Cardiac fibroblast (primary cell): ENCODE measurements at regions not wholly inside any gene's neighbourhood (a gene's known extent, or its start where the extent isn't known, plus 50 kb on each side); places are given as distances from the start of the nearest gene placed in this dataset.

Experiments used
- DNase-seq, 2 donors: peaks; one replicate each; pipeline versions ENCODE4 v3.0.0 to v3.0.0-alpha.2; 2010; ENCODE audit warnings: low read depth in 2 of 2
- H3K4me3 ChIP-seq, 2 donors: replicated peaks in 1 of 2; 1 replicate in 1 of 2; 2 replicates in 1 of 2; pipeline ENCODE4 v1.5.1; 2011; ENCODE audit warnings: low read depth in 2 of 2, low read length in 2 of 2, mild to moderate bottlenecking in 2 of 2, moderate library complexity in 1 of 2
- TF ChIP-seq, protein P1 (sequence below): IDR thresholded peaks from one replicate; pipeline ENCODE4 v1.5.1; 2011; ENCODE audit warnings: low read depth, mild to moderate bottlenecking, low read length, inconsistent platforms

DNA sequence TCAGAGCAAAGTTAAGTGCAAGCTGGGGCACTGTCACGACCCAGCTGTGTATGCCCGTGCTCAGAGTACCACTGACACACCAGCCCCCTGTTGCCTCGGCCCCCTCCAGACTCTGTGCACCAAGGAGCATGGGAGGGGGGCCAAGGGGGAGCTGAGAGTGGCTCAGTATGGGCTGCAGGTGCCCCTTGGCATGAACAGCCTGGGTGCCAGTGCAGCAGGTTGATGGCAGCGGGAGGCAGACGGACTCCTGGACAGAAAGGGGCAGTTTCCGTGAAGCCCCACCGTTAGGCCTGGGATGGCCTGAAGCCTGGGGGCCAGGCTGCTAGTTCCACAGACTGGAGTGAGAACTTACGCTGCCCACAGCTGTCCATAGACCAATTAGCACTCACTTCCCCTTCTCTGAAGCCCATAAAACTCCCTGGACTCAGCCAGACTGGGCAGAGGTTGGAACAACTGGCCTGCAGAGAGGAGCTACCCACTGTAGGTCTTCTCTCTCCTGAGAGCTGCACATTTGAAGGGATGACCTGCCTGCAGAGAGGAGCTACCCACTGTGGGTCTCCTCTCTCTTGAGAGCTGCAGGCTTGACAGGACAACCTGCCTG is 182.8 kb downstream of the DEPDC1B start:
- no peak for DNase-seq
- TF ChIP-seq, protein P1, sequence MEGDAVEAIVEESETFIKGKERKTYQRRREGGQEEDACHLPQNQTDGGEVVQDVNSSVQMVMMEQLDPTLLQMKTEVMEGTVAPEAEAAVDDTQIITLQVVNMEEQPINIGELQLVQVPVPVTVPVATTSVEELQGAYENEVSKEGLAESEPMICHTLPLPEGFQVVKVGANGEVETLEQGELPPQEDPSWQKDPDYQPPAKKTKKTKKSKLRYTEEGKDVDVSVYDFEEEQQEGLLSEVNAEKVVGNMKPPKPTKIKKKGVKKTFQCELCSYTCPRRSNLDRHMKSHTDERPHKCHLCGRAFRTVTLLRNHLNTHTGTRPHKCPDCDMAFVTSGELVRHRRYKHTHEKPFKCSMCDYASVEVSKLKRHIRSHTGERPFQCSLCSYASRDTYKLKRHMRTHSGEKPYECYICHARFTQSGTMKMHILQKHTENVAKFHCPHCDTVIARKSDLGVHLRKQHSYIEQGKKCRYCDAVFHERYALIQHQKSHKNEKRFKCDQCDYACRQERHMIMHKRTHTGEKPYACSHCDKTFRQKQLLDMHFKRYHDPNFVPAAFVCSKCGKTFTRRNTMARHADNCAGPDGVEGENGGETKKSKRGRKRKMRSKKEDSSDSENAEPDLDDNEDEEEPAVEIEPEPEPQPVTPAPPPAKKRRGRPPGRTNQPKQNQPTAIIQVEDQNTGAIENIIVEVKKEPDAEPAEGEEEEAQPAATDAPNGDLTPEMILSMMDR = no peak
- H3K4me3 ChIP-seq = no peak overlapping the region

DNA sequence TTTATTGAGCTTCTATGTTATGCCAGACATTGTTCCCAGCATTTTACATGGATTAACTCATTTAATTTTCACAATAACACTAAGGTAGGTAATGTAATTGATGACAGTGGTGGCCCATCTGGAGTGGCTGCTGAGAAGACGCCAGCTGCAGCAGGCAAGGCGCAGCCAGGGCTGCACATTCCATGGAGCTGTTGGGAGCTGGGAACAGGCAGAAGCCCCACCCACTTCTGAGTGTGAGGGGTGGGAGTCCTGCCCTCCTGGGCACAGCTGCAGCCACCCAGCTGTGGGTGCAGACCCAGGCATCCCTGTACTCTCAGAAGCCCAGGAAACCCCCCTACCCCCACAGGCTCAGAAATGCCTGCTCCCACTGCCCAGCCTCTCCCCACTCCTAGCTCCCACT is 183.3 kb downstream of the DEPDC1B start:
- TF ChIP-seq, protein P1 = no peak
- H3K4me3 ChIP-seq = no peak overlapping the region
- DNase-seq = no peak

DNA sequence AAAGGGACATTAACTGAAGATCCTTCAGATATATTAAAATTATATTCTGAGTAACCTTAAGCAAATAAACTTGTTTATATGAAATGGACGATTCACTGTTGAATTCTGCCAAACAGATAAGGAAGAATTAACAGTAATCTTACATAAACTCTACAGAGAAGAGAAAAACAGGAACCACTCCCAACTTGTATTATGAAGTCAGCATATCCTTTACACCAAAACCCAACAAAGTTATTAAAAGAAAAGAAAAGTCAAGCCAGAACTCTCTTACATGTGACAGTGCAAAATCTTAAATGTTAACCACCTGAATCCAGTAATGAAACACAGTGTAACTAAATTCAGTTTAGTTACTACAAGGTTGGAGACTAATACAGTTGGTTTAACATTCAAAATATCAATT is 185.8 kb downstream of the DEPDC1B start:
- H3K4me3 ChIP-seq = no peak overlapping the region
- no peak for DNase-seq
- TF ChIP-seq, protein P1 = no peak

DNA sequence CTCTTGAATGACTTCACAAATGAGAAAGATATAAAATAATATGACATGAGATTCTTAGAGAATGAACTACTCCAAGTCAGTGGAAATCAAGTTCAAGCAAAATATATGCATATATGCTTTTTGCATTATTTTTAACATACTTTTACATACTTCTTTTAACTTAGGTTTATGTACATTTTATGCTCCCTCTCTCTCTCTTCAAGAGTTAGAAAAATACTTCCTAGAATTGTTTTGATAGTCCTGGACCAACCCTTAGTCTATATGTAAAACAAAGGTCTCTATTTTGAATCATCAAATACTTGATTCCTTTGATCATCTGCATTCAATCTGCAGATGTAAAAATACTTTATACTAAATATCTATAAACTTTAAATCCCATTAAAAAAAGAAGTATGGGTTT is 187.8 kb downstream of the DEPDC1B start:
- TF ChIP-seq, protein P1 = no peak
- no peak overlapping the region for H3K4me3 ChIP-seq
- no peak for DNase-seq

DNA sequence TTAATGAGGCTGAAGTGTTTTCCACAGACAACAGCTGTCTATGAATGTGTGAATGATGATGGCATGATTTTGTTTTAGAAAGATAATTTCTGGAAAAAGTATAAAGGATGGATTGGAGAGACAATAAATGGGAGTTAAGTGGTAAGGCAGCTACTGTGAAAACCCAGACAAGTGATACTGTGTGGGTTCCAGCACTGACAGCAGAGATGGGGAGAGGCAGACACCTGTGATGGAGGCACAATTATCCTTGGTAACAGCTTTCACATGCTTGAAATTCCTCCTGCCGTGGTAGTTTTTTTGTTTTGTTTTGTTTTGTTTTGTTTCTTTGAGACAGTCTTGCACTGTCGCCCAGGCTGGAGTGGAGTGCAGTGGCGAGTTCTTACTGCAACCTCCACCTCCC is 189.3 kb downstream of the DEPDC1B start:
- no peak for DNase-seq
- TF ChIP-seq, protein P1 = no peak
- no peak overlapping the region for H3K4me3 ChIP-seq

DNA sequence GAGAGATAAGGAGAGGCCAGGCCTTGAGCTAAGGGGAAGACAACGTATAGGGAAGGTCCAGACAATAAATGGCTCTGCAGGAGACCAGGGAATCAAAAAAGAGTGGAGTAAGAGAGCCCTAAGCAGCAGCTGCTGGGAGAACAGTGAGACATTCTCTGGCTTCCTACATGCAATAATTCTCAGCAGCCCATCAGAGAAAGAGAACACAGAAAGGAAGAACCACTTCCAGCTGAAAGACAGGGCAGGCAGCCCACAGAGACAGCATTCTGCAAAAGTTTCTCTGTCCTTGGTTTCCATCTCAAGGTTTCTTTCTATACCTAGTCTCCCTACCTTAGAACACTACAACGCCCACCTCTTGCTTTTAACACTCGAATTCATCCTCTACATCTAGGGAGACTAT is 189.9 kb downstream of the DEPDC1B start:
- H3K4me3 ChIP-seq = no peak overlapping the region
- DNase-seq = no peak
- TF ChIP-seq, protein P1 = no peak

DNA sequence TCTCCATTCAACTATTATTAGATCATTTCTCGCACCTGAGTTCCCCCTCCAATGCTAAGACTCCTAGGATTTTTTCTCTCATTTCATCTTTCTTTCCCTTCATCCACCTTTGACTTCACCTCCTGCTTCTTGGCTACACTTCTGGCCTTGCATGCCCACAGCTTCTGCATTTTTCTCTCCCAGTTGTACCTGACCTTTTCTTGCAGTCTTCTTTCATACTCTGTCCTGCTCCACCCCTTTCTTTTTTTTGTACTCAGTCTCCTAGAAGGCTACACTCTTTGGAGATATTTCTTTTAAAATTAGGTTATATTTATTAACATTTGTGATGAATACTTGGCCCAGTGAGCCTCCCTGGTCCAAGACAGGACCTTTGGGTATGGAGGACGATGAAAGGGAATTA is 190.4 kb downstream of the DEPDC1B start:
- H3K4me3 ChIP-seq = no peak overlapping the region
- TF ChIP-seq, protein P1 = no peak
- no peak for DNase-seq
